ENCODE measurements at regions not wholly inside any gene's neighbourhood (a gene's known extent, or its start where the extent isn't known, plus 50 kb on each side); places are given as distances from the start of the nearest gene placed in this dataset.
"Not testable (repeated sequence)": the region's sequence is repeated elsewhere in the genome, so short reads cannot be mapped to it uniquely, and the experiment has no call there.

GRCh38 chr7:3179456-3179855 is 121.6 kb upstream of the SDK1 start:
- DNase-seq, result no peak
- Mint-ChIP-seq H3K4me3 (ENCODE audit: unreplicated experiment) (no peak overlapping the region), H3K27ac (ENCODE audit: unreplicated experiment) (no peak overlapping the region), H3K36me3 (ENCODE audit: insufficient read depth, unreplicated experiment) (no peaks in the 10 kb centered on the region), H3K9me3 (ENCODE audit: unreplicated experiment) (no peaks in the 10 kb centered on the region), H3K4me1 (ENCODE audit: low read depth, unreplicated experiment) (peaks cover 9% of the 10 kb centered on the region), H3K27me3 (ENCODE audit: insufficient read depth, unreplicated experiment) (no peaks in the 10 kb centered on the region)
- POLR2A ChIA-PET, result no interaction called here
- H3K36me3 ChIP-seq (ENCODE audit: control insufficient read depth, insufficient read depth, low read length), result no peaks in the 10 kb centered on the region; the same call in 1 of the 2 replicates
- CTCF ChIA-PET, result no interaction called here
- no peaks in the 10 kb centered on the region for H3K4me1 ChIP-seq
- no peak for TF ChIP-seq CTCF (IDR thresholded peaks at IDR 0.05; ENCODE audit: insufficient read depth in 1 of 2, low read depth in 1 of 2, low read length in 1 of 2, severe bottlenecking in 1 of 2, unreplicated experiment in 1 of 2)
- H3K27me3 ChIP-seq (replicated peaks; ENCODE audit: control insufficient read depth, insufficient read depth, low read length), result no peaks in the 10 kb centered on the region
- H3K4me3 ChIP-seq (ENCODE audit: low read depth, low read length), result no peak overlapping the region
- no peaks in the 10 kb centered on the region for H3K9me3 ChIP-seq
- no TSS peak for BruUV-seq (replicated peaks)
- intact Hi-C loops (cut with micrococcal nuclease; ENCODE audit: unreplicated experiment), result no loop called here

GRCh38 chr7:3180604-3181003 is 120.4 kb upstream of the SDK1 start:
- Mint-ChIP-seq H3K9me3 (ENCODE audit: unreplicated experiment) (no peaks in the 10 kb centered on the region), H3K27me3 (ENCODE audit: insufficient read depth, unreplicated experiment) (no peaks in the 10 kb centered on the region), H3K36me3 (ENCODE audit: insufficient read depth, unreplicated experiment) (no peaks in the 10 kb centered on the region), H3K27ac (ENCODE audit: unreplicated experiment) (no peak overlapping the region), H3K4me1 (ENCODE audit: low read depth, unreplicated experiment) (peaks cover 9% of the 10 kb centered on the region), H3K4me3 (ENCODE audit: unreplicated experiment) (no peak overlapping the region)
- no peaks in the 10 kb centered on the region; the same call in 1 of the 2 replicates for H3K36me3 ChIP-seq (ENCODE audit: control insufficient read depth, insufficient read depth, low read length)
- no peaks in the 10 kb centered on the region for H3K27me3 ChIP-seq (replicated peaks; ENCODE audit: control insufficient read depth, insufficient read depth, low read length)
- intact Hi-C loops (cut with micrococcal nuclease; ENCODE audit: unreplicated experiment), result no loop called here
- H3K4me1 ChIP-seq, result no peaks in the 10 kb centered on the region
- CTCF ChIA-PET, result no interaction called here
- POLR2A ChIA-PET, result no interaction called here
- no TSS peak for BruUV-seq (replicated peaks)
- no peak for TF ChIP-seq CTCF (IDR thresholded peaks at IDR 0.05; ENCODE audit: insufficient read depth in 1 of 2, low read depth in 1 of 2, low read length in 1 of 2, severe bottlenecking in 1 of 2, unreplicated experiment in 1 of 2)
- DNase-seq, result no peak
- no peak overlapping the region for H3K4me3 ChIP-seq (ENCODE audit: low read depth, low read length)
- no peaks in the 10 kb centered on the region for H3K9me3 ChIP-seq

- H3K4me1 ChIP-seq; CTCF ChIA-PET; H3K36me3 ChIP-seq (ENCODE audit: control insufficient read depth, insufficient read depth, low read length); H3K27me3 ChIP-seq (replicated peaks; ENCODE audit: control insufficient read depth, insufficient read depth, low read length); H3K27me3 Mint-ChIP-seq (ENCODE audit: insufficient read depth, unreplicated experiment); DNase-seq; POLR2A ChIA-PET; BruUV-seq (replicated peaks); H3K9me3 ChIP-seq; intact Hi-C loops (cut with micrococcal nuclease; ENCODE audit: unreplicated experiment); H3K4me3 ChIP-seq (ENCODE audit: low read depth, low read length); H3K4me3 Mint-ChIP-seq (ENCODE audit: unreplicated experiment); H3K9me3 Mint-ChIP-seq (ENCODE audit: unreplicated experiment); H3K36me3 Mint-ChIP-seq (ENCODE audit: insufficient read depth, unreplicated experiment); H3K4me1 Mint-ChIP-seq (ENCODE audit: low read depth, unreplicated experiment); H3K27ac Mint-ChIP-seq (ENCODE audit: unreplicated experiment): not testable (repeated sequence)
Observed at GRCh38 chr7:3182055-3182454, 119.0 kb upstream of the SDK1 start.

GRCh38 chr7:3187444-3188040 is 113.5 kb upstream of the SDK1 start:
- no peak for DNase-seq
- H3K27me3 ChIP-seq (replicated peaks; ENCODE audit: control insufficient read depth, insufficient read depth, low read length), result no peaks in the 10 kb centered on the region
- H3K9me3 Mint-ChIP-seq (ENCODE audit: unreplicated experiment), result no peaks in the 10 kb centered on the region
- CTCF ChIA-PET, result no interaction called here
- H3K4me1 Mint-ChIP-seq (ENCODE audit: low read depth, unreplicated experiment), result no peaks in the 10 kb centered on the region
- H3K27me3 Mint-ChIP-seq (ENCODE audit: insufficient read depth, unreplicated experiment), result no peaks in the 10 kb centered on the region
- no peaks in the 10 kb centered on the region for H3K36me3 Mint-ChIP-seq (ENCODE audit: insufficient read depth, unreplicated experiment)
- no TSS peak for BruUV-seq (replicated peaks)
- H3K9me3 ChIP-seq, result no peaks in the 10 kb centered on the region
- H3K4me1 ChIP-seq, result no peaks in the 10 kb centered on the region
- POLR2A ChIA-PET, result no interaction called here
- H3K36me3 ChIP-seq (ENCODE audit: control insufficient read depth, insufficient read depth, low read length), result no peaks in the 10 kb centered on the region; the same call in 1 of the 2 replicates
- H3K4me3 Mint-ChIP-seq (ENCODE audit: unreplicated experiment), result no peak overlapping the region
- TF ChIP-seq CTCF (IDR thresholded peaks at IDR 0.05; ENCODE audit: insufficient read depth in 1 of 2, low read depth in 1 of 2, low read length in 1 of 2, severe bottlenecking in 1 of 2, unreplicated experiment in 1 of 2), result no peak
- no peak overlapping the region for H3K4me3 ChIP-seq (ENCODE audit: low read depth, low read length)
- intact Hi-C loops (cut with micrococcal nuclease; ENCODE audit: unreplicated experiment), result no loop called here
- no peak overlapping the region for H3K27ac Mint-ChIP-seq (ENCODE audit: unreplicated experiment)
